PC-3 (cell line): ENCODE measurements at regions not wholly inside any gene's neighbourhood (a gene's known extent, or its start where the extent isn't known, plus 50 kb on each side); places are given as distances from the start of the nearest gene placed in this dataset.

Experiments used
- ATAC-seq: fragments of 200-7000 bp; cut with Tn5 transposase; 2 replicates; pipeline ENCODE4 v1.9.1; 2020; ENCODE audit warnings: mild to moderate bottlenecking, moderate library complexity
- BruUV-seq: library from RNA; stranded (reverse); fragments of 400-500 nt; replicated peaks from 2 replicates; lab custom pipeline; 2021; lab: Mats Ljungman, UMichigan
- CTCF ChIA-PET: fragments of 300-600 bp; sonication (Branson Sonifier 250); formaldehyde crosslinking; loops from one replicate; lab custom pipeline; 2022; ENCODE audit warnings: antibody characterized with exemption; lab: Charles Lee
- POLR2A ChIA-PET: fragments of 300-600 bp; sonication (Branson Sonifier 250); formaldehyde crosslinking; loops from one replicate; lab custom pipeline; 2022; ENCODE audit warnings: antibody characterized with exemption; ENCODE audit not compliant: unreplicated experiment; lab: Charles Lee
- DNase-seq: peaks from one replicate; pipeline ENCODE4 v3.0.0-alpha.2; 2015
- H2AFZ ChIP-seq: fragments of 300-600 bp; sonication (generic); 2 replicates; pipeline ENCODE4 v1.6.0; 2016; ENCODE audit warnings: antibody characterized with exemption, low read length
- H3F3A ChIP-seq: fragments of 300-600 bp; sonication (generic); one replicate; pipeline ENCODE4 v1.6.0; 2017; ENCODE audit warnings: antibody characterized with exemption, low read length, control low read depth, mild to moderate bottlenecking; ENCODE audit not compliant: unreplicated experiment
- H3K27ac ChIP-seq: fragments of 300-600 bp; sonication (generic); 2 replicates; pipeline ENCODE4 v1.5.1; 2016; ENCODE audit warnings: mild to moderate bottlenecking, low read length
- H3K27me3 ChIP-seq: fragments of 300-600 bp; sonication (generic); 2 replicates; pipeline ENCODE4 v1.6.1; 2016; ENCODE audit warnings: low read length, mixed read lengths
- H3K36me3 ChIP-seq: fragments of 300-600 bp; sonication (generic); 2 replicates; pipeline ENCODE4 v1.6.1; 2016; ENCODE audit warnings: low read depth, mixed run types, low read length, mixed read lengths
- H3K4me1 ChIP-seq: fragments of 300-600 bp; sonication (generic); 2 replicates; pipeline ENCODE4 v1.5.1; 2016; ENCODE audit warnings: low read length; ENCODE audit not compliant: insufficient read depth
- H3K4me2 ChIP-seq: fragments of 300-600 bp; sonication (generic); 2 replicates; pipeline ENCODE4 v1.6.0; 2016; ENCODE audit warnings: low read length
- H3K4me3 ChIP-seq: fragments of 300-600 bp; sonication (generic); 2 replicates; pipeline ENCODE4 v1.5.1; 2016; ENCODE audit warnings: mild to moderate bottlenecking, low read length, mixed read lengths
- H3K79me2 ChIP-seq: fragments of 300-600 bp; sonication (generic); 2 replicates; pipeline ENCODE4 v1.6.1; 2017; ENCODE audit warnings: low read length, mixed read lengths
- H3K9ac ChIP-seq: fragments of 300-600 bp; sonication (generic); 2 replicates; pipeline ENCODE4 v1.6.0; 2016; ENCODE audit warnings: mild to moderate bottlenecking, low read length
- H3K9me2 ChIP-seq: fragments of 300-600 bp; sonication (generic); replicated peaks from 2 replicates; pipeline ENCODE4 v1.6.1; 2016; ENCODE audit warnings: mixed run types, low read length, mixed read lengths
- H3K9me3 ChIP-seq: fragments of 300-600 bp; sonication (generic); 2 replicates; pipeline ENCODE4 v1.6.1; 2016; ENCODE audit warnings: low read length, mixed read lengths
- H4K20me1 ChIP-seq: fragments of 300-600 bp; sonication (generic); 2 replicates; pipeline ENCODE4 v1.6.1; 2016; ENCODE audit warnings: low read length, mixed read lengths
- CTCF ChIP-seq: fragments of 300-600 bp; sonication (generic); conservative IDR thresholded peaks from 2 replicates; pipeline ENCODE4 v1.5.1; 2017; ENCODE audit warnings: antibody characterized with exemption, low read depth, mild to moderate bottlenecking, low read length
- EZH2 ChIP-seq: fragments of 300-600 bp; sonication (generic); IDR thresholded peaks from one replicate; pipeline ENCODE4 v1.6.1; 2017; ENCODE audit warnings: antibody characterized with exemption, mild to moderate bottlenecking, low read length; ENCODE audit not compliant: unreplicated experiment
- EZH2phosphoT487 ChIP-seq: fragments of 300-600 bp; sonication (generic); IDR thresholded peaks from 2 replicates; pipeline ENCODE4 v1.6.1; 2018; ENCODE audit warnings: mild to moderate bottlenecking, antibody characterized with exemption, low read length, borderline replicate concordance
- intact Hi-C: fragments of 100-400 bp; cut with micrococcal nuclease; formaldehyde crosslinking; loops from 2 replicates; pipeline ENCODE4 v1.9.0; 2023

- Histone ChIP-seq H3F3A (no peaks in the 10 kb centered on the region), H3K36me3 (no peaks in the 10 kb centered on the region), H3K4me3 (no peak overlapping the region), H2AFZ (no peak overlapping the region), H3K27ac (no peak overlapping the region), H3K79me2 (no peaks in the 10 kb centered on the region), H3K9me3 (no peaks in the 10 kb centered on the region), H3K9ac (no peak overlapping the region), H4K20me1 (no peaks in the 10 kb centered on the region), H3K9me2 (no peaks in the 10 kb centered on the region), H3K27me3 (no peaks in the 10 kb centered on the region), H3K4me2 (no peak overlapping the region), H3K4me1 (no peaks in the 10 kb centered on the region)
- no peak for DNase-seq
- TF ChIP-seq EZH2phosphoT487 (no peak), EZH2 (no peak), CTCF (no peak)
- BruUV-seq, result no TSS peak
- no peak for ATAC-seq
- ChIA-PET POLR2A (no interaction called here), CTCF (no interaction called here)
- intact Hi-C loops, result loop anchor here (10.0 kb wide), 1 partner anchor 611 kb away; no protein-coding TSS in a partner anchor
Observed at GRCh38 chr4:126396121-126396520, 1081.4 kb downstream of the FAT4 start.

GRCh38 chr4:126396703-126397102 is 1081.9 kb downstream of the FAT4 start:
- Histone ChIP-seq H3K4me1 (no peaks in the 10 kb centered on the region), H3K27me3 (no peaks in the 10 kb centered on the region), H3K9ac (no peak overlapping the region), H3K36me3 (no peaks in the 10 kb centered on the region), H3K79me2 (no peaks in the 10 kb centered on the region), H3K9me3 (no peaks in the 10 kb centered on the region), H3K9me2 (no peaks in the 10 kb centered on the region), H3K27ac (no peak overlapping the region), H3F3A (no peaks in the 10 kb centered on the region), H4K20me1 (no peaks in the 10 kb centered on the region), H3K4me2 (no peak overlapping the region), H2AFZ (no peak overlapping the region), H3K4me3 (no peak overlapping the region)
- CTCF ChIA-PET, result no interaction called here
- POLR2A ChIA-PET, result no interaction called here
- intact Hi-C loops, result loop anchor here (10.0 kb wide), 1 partner anchor 612 kb away; no protein-coding TSS in a partner anchor
- no TSS peak for BruUV-seq
- ATAC-seq (no peak), DNase-seq (no peak)
- TF ChIP-seq EZH2, result no peak
- peak; percentile 26; the same call in 1 of the 2 replicates for TF ChIP-seq CTCF

- H3K9ac ChIP-seq, result no peak overlapping the region
- no peaks in the 10 kb centered on the region for H3K27me3 ChIP-seq
- no peaks in the 10 kb centered on the region for H3K36me3 ChIP-seq
- H3K4me1 ChIP-seq, result no peaks in the 10 kb centered on the region
- no peaks in the 10 kb centered on the region for H4K20me1 ChIP-seq
- no peaks in the 10 kb centered on the region for H3K9me3 ChIP-seq
- intact Hi-C loops, result no loop called here
- BruUV-seq, result no TSS peak
- no peak overlapping the region for H3K4me2 ChIP-seq
- no peak for ATAC-seq
- no peak overlapping the region for H3K4me3 ChIP-seq
- no peak for DNase-seq
- H2AFZ ChIP-seq, result no peak overlapping the region
- TF ChIP-seq CTCF, result no peak
- TF ChIP-seq EZH2phosphoT487, result no peak
- no peak for TF ChIP-seq EZH2
- H3K79me2 ChIP-seq, result no peaks in the 10 kb centered on the region
- H3F3A ChIP-seq, result no peaks in the 10 kb centered on the region
- ChIA-PET CTCF (no interaction called here), POLR2A (no interaction called here)
- H3K9me2 ChIP-seq, result no peaks in the 10 kb centered on the region
- H3K27ac ChIP-seq, result no peak overlapping the region
Observed at GRCh38 chr4:126404549-126404948, 1089.8 kb downstream of the FAT4 start.
